HPDE6-E6E7 (cell line): ENCODE measurements at regions not wholly inside any gene's neighbourhood (a gene's known extent, or its start where the extent isn't known, plus 50 kb on each side); places are given as distances from the start of the nearest gene placed in this dataset.

Source experiments
- DNase-seq: peaks from one replicate; pipeline ENCODE4 v3.0.0; 2011; ENCODE audit warnings: missing footprints; ENCODE audit errors: extremely low spot score

GRCh38 chr6:105909106-105909505, 177.0 kb upstream of the PRDM1 start:
- DNase-seq = no peak

DNA sequence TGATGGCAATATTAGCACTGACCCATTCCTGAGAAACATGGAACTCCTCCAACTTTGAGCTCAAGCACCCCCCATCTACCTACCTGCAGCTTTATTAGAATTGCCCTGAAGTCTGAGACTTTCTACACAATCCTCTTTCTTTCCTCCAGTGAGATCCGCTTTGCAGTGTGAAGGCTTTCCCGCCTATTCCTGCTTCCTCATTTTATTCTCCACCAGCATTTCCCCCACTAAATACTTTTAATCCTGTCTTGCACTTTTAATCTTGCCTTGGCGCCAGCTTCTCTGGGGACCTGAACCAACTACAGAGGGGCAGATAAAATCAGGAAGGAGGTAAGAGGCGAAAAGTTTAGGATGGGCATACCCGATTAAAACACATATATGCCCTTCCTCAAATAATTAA, 178.1 kb upstream of the PRDM1 start:
- DNase-seq = no peak

- DNase-seq = no peak
Observed at GRCh38 chr6:105907301-105907700, 178.8 kb upstream of the PRDM1 start.

- no peak for DNase-seq
Observed at GRCh38 chr6:105902401-105903031, 183.6 kb upstream of the PRDM1 start.

GRCh38 chr6:105901583-105901982, 184.6 kb upstream of the PRDM1 start:
- DNase-seq = no peak

DNA sequence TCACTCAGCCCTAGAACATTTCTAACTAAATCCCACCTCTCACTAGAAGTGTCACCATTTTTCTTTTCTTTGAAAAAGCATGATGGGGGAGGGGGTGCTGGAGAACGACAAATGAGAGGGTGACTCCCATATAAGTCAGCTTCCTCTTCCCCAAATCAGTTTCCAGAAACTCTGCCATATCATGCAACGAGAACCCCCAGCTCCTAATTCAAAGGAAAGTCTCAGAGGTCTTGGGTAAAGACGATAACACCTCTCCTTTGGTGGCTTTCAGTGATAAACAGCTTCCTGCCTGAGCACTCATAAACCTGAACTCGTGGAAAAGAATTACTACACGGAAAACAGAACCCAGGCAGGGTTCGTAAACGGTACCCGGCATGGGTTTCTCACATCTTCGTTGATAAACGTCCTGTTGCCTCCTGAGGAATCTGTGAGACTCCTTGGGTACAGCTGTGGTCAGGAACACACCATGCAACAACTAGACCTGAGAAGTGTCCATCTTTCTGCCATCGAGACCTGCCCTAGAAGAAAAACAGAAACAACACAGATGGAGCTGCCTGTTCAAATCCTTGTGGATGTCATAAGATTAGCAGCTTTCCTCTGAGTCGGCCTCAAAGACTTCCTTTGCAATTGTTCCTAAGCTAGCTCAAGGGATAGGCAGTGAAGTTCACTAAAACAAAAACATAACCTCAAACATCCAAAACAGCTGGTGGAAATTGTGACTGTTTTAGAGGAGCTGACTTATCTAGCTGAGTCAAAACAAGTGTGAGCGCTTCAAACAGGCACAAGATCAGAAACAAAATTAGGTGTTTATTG, 185.8 kb upstream of the PRDM1 start:
- DNase-seq = no peak

- DNase-seq = no peak
Observed at GRCh38 chr6:105898286-105898685, 187.8 kb upstream of the PRDM1 start.

DNA sequence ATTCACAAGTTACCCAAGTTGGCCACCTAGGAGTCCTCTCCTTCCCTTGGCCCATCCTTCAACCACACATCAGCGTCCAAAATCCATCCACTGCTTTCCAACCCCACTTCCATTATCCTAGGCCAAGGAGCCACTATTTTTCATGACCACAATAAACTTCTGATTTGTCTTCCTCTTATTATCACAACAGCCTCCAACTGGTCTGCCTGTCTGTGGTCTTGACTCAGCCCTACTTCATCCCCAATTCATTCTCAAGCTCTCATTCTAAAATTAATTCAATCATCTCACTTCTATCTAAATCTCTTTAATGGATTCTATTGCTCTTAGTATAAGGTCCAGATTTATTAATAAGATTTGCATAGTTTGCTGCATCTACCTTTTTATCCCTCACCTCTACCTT, 189.0 kb upstream of the PRDM1 start:
- no peak for DNase-seq

DNA sequence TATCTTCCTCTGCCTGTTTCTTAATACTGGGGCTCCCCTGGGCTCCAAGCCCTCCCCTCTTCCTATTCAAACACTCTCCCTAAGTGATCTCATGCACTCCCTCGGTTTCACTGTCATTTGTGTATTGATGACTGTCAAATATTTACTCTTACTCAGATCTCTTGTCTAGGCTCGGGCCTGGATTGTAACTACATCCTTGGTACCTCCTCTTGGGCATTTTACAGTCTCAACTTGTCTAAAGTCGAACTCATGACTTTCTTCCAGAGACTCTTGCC, 189.4 kb upstream of the PRDM1 start:
- DNase-seq = no peak

- DNase-seq = no peak
Observed at GRCh38 chr6:105896052-105896820, 189.9 kb upstream of the PRDM1 start.

GRCh38 chr6:105894556-105894955, 191.6 kb upstream of the PRDM1 start:
- no peak for DNase-seq

GRCh38 chr6:105893741-105894140, 192.4 kb upstream of the PRDM1 start:
- DNase-seq = no peak

GRCh38 chr6:105892577-105893262, 193.4 kb upstream of the PRDM1 start:
- no peak for DNase-seq

GRCh38 chr6:105890521-105891244, 195.5 kb upstream of the PRDM1 start:
- DNase-seq = peak; percentile 28

- no peak for DNase-seq
Observed at GRCh38 chr6:105889902-105890301, 196.2 kb upstream of the PRDM1 start.

DNA sequence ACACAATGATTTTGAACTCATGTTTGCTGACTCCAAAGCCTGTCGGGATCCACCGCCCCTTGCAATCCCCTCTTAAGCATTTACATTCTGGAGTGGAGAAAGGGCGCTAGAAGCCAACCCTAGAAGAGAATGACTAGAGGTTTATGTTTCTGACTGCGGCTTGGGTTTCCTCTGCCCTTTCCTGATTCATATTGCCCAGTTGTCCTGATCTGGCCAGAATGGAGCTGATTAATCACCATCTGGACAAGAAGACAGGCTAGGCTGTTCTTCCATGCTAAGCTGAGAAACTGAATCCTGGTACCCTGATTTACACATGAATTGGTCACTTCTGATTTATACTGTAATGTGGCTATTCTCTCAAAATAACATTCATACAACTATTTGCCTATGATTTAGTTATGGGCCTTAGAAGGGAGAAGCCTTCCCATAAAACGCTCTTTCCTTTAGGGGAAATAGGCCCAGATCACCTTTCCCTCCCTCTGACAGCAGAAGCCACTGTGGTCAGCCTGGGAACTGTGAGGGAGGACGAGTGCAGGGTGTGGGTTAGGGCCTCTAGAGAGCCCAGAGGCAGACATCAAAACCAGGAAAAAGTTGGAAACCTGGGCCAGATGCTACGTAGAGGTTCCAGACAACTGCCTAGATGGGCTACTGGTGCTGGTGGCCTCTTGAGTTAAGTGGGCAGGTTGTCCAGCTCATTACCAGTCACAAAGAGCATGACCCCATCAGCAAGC, 199.2 kb upstream of the PRDM1 start:
- no peak for DNase-seq

DNA sequence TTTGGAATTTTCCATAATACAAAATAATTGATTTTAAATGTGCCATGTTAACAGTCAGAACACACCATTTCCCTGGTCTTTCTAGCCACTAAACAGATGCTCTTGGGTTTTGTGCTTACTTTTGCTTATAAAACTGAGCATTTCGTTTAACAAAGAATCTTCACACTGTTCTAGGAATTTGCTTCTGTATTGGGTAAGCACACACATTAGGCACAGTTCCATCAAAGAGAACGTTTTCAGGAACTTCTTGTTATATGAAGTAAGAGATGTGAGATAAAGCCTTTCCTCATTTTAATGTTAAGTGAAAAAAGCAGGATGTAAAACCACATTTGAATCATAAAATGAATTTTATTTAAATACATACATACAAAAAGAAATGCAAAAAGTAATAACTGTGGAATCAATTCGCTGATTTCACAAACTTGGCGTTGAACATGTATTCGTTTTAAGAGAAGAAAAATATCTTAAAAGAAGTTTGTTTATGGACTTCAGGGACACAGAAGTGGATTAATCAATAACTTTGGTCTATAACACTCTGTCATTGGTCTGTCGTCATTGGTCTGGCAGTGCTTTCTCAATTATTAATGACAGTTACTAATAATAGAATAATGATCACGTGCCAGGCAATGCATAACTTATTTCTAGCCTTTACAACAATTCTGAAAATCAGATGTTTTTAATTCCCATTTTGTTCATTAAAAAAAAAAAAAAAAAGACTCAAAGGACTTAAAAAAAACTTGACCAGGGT, 199.9 kb upstream of the PRDM1 start:
- DNase-seq = no peak

- DNase-seq = no peak
Observed at GRCh38 chr6:105884426-105884825, 201.7 kb upstream of the PRDM1 start.

GRCh38 chr6:105884011-105884410, 202.1 kb upstream of the PRDM1 start:
- no peak for DNase-seq

DNA sequence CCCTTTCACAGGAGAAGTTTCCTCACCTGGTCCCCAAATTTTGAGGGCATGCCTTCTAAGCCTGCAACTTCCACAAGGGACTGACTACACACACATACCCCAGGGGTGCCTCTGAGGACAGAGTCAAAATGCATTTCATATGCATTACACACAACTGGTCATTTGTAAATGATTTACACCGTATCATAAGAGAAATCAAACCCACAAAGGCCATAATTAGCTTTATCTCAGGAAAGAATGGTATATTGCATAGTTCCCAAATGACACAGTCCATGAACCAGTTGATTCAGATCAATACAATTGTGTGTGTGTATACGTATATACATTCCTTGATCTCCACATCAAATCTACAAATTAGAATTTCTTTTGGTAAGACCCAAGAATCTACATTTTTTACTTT, 203.3 kb upstream of the PRDM1 start:
- no peak for DNase-seq
